Fibroblast of lung (primary cell): ENCODE measurements at regions not wholly inside any gene's neighbourhood (a gene's known extent, or its start where the extent isn't known, plus 50 kb on each side); places are given as distances from the start of the nearest gene placed in this dataset.
A peak's percentile ranks its signal among the peaks of the same experiment; 100 is the strongest.

ENCODE experiments used
- DNase-seq, 2 donors: peaks; one replicate each; pipeline versions ENCODE4 v3.0.0 to v3.0.0-alpha.2; 2010; ENCODE audit warnings: low read depth in 2 of 2
- H2AFZ ChIP-seq: 2 replicates; pipeline ENCODE4 v1.5.1; 2012; ENCODE audit warnings: low read length, control low read depth, inconsistent platforms
- H3K27ac ChIP-seq: 2 replicates; pipeline ENCODE4 v1.5.1; 2011; ENCODE audit warnings: low read length, control low read depth; ENCODE audit not compliant: insufficient read depth
- H3K27me3 ChIP-seq: 2 replicates; pipeline ENCODE4 v1.5.1; 2011; ENCODE audit warnings: mild to moderate bottlenecking, low read length; ENCODE audit not compliant: control insufficient read depth, insufficient read depth
- H3K36me3 ChIP-seq: 2 replicates; pipeline ENCODE4 v1.5.1; 2011; ENCODE audit warnings: low read length; ENCODE audit not compliant: control insufficient read depth, insufficient read depth
- H3K4me1 ChIP-seq: 2 replicates; pipeline ENCODE4 v1.5.1; 2011; ENCODE audit warnings: low read length; ENCODE audit not compliant: control insufficient read depth, insufficient read depth; ENCODE audit errors: extremely low read depth
- H3K4me2 ChIP-seq: 2 replicates; pipeline ENCODE4 v1.5.1; 2011; ENCODE audit warnings: low read length, control low read depth; ENCODE audit not compliant: insufficient read depth; ENCODE audit errors: extremely low read depth
- H3K4me3 ChIP-seq, 4 experiments: fragments of 200-600 bp in 1 of 4; sonication (generic) in 1 of 4; replicated peaks in 1 of 4; 2 replicates each; pipeline ENCODE4 v1.5.1; 2011 to 2016; ENCODE audit warnings: low read length in 4 of 4, low read depth in 3 of 4, mild to moderate bottlenecking in 3 of 4, control low read depth in 2 of 4, inconsistent platforms in 1 of 4, mixed read lengths in 1 of 4; ENCODE audit not compliant: insufficient read depth in 1 of 4; ENCODE audit errors: control extremely low read depth in 1 of 4
- H3K79me2 ChIP-seq: 2 replicates; pipeline ENCODE4 v1.5.1; 2012; ENCODE audit warnings: mild to moderate bottlenecking, low read length, inconsistent platforms; ENCODE audit not compliant: control insufficient read depth, insufficient read depth
- H3K9ac ChIP-seq: 2 replicates; pipeline ENCODE4 v1.5.1; 2011; ENCODE audit warnings: mild to moderate bottlenecking, low read length, control low read depth; ENCODE audit not compliant: insufficient read depth
- H3K9me3 ChIP-seq: 2 replicates; pipeline ENCODE4 v1.5.1; 2012; ENCODE audit warnings: low read depth, low read length; ENCODE audit not compliant: control insufficient read depth, insufficient read depth
- H4K20me1 ChIP-seq: 2 replicates; pipeline ENCODE4 v1.5.1; 2011; ENCODE audit warnings: low read length; ENCODE audit not compliant: control insufficient read depth, insufficient read depth; ENCODE audit errors: extremely low read depth
- EZH2 ChIP-seq: IDR thresholded peaks from 2 replicates; pipeline ENCODE4 v1.5.1; 2012; ENCODE audit warnings: low read length, control low read depth, mild to moderate bottlenecking; ENCODE audit errors: missing control alignments
- TF ChIP-seq, protein P1 (sequence below), 2 donors: IDR thresholded peaks in 1 of 2; conservative IDR thresholded peaks in 1 of 2; 1 replicate in 1 of 2; 2 replicates in 1 of 2; pipeline ENCODE4 v1.5.1; 2011 to 2012; ENCODE audit warnings: low read length in 2 of 2, control low read depth in 1 of 2, inconsistent platforms in 1 of 2, low read depth in 1 of 2, mild to moderate bottlenecking in 1 of 2

DNA sequence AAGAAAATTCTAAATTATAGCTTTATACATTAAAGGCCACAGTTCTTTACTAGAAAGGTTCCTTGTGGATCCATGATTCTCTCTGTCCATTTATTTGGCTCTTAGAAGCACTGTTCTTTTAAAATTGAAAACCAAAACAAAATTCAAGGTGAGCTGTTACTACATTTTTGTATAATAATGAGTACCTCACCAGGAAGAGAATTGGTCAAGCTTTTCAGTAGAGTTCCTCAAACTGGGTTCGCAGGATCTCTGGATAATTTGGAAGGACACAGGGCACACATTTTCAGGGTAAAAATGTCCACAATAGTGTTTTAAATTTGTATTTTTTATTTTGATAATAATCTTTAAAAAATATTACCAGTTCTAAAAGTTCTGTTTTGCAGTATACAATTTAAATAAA, 93.0 kb downstream of the PPP1R3A start:
- no peaks in the 10 kb centered on the region for H3K79me2 ChIP-seq
- no peak overlapping the region for H3K4me2 ChIP-seq
- H3K4me3 ChIP-seq: no peak overlapping the region
- no peak for DNase-seq
- TF ChIP-seq EZH2: no peak
- TF ChIP-seq, protein P1, sequence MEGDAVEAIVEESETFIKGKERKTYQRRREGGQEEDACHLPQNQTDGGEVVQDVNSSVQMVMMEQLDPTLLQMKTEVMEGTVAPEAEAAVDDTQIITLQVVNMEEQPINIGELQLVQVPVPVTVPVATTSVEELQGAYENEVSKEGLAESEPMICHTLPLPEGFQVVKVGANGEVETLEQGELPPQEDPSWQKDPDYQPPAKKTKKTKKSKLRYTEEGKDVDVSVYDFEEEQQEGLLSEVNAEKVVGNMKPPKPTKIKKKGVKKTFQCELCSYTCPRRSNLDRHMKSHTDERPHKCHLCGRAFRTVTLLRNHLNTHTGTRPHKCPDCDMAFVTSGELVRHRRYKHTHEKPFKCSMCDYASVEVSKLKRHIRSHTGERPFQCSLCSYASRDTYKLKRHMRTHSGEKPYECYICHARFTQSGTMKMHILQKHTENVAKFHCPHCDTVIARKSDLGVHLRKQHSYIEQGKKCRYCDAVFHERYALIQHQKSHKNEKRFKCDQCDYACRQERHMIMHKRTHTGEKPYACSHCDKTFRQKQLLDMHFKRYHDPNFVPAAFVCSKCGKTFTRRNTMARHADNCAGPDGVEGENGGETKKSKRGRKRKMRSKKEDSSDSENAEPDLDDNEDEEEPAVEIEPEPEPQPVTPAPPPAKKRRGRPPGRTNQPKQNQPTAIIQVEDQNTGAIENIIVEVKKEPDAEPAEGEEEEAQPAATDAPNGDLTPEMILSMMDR (conservative IDR thresholded peaks at IDR 0.05 in 1 of 2, IDR thresholded peaks at IDR 0.05 in 1 of 2; ENCODE audit: low read depth in 1 of 2, low read length in 2 of 2): no peak
- H2AFZ ChIP-seq: no peak overlapping the region
- no peaks in the 10 kb centered on the region for H3K9me3 ChIP-seq
- H3K27me3 ChIP-seq: no peaks in the 10 kb centered on the region
- no peaks in the 10 kb centered on the region for H4K20me1 ChIP-seq
- no peaks in the 10 kb centered on the region for H3K4me1 ChIP-seq
- no peaks in the 10 kb centered on the region for H3K36me3 ChIP-seq
- no peak overlapping the region for H3K27ac ChIP-seq
- no peak overlapping the region for H3K9ac ChIP-seq

DNA sequence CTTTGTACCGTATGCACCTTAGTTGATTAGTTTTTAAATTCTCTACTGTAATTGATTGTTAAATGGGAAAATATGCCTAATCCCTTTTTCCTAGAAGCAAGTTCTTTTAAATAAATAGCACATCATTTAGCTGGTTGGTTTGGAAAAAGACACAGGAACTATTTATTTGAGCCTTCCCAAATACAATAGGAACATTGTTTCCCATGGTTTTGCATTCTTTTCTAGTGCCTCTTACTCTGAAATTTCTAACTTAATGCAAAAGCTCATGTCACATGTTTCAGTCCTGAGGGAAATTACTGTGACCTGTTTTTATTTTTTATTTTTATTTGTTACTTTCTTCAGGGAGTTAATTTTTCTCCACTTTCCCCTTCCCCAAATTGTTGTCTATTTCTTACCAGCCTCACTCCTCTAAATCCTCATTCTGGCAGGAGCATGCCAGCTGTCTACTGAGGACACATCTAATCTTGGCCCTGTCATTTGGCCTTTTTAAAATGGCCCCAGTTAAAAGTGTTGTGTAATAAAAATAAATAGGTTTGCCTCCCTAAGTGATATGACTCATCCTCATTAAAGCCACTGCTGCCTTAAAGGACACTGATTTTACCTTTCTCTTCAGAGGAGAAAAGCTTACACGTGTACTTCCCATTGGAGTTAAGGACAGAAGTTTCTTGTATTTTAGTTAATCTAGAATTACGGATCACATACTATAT, 94.5 kb downstream of the PPP1R3A start:
- H3K36me3 ChIP-seq: no peaks in the 10 kb centered on the region
- no peak overlapping the region for H3K27ac ChIP-seq
- TF ChIP-seq EZH2: no peak
- TF ChIP-seq, protein P1 (conservative IDR thresholded peaks at IDR 0.05 in 1 of 2, IDR thresholded peaks at IDR 0.05 in 1 of 2; ENCODE audit: low read depth in 1 of 2, low read length in 2 of 2): no peak
- no peak overlapping the region for H3K4me3 ChIP-seq
- no peaks in the 10 kb centered on the region for H4K20me1 ChIP-seq
- no peaks in the 10 kb centered on the region for H3K9me3 ChIP-seq
- H3K9ac ChIP-seq: no peak overlapping the region
- H2AFZ ChIP-seq: no peak overlapping the region
- no peaks in the 10 kb centered on the region for H3K27me3 ChIP-seq
- DNase-seq: peak in 1 of 2 donors; percentile 12
- no peak overlapping the region for H3K4me2 ChIP-seq
- no peaks in the 10 kb centered on the region for H3K4me1 ChIP-seq
- H3K79me2 ChIP-seq: no peaks in the 10 kb centered on the region

DNA sequence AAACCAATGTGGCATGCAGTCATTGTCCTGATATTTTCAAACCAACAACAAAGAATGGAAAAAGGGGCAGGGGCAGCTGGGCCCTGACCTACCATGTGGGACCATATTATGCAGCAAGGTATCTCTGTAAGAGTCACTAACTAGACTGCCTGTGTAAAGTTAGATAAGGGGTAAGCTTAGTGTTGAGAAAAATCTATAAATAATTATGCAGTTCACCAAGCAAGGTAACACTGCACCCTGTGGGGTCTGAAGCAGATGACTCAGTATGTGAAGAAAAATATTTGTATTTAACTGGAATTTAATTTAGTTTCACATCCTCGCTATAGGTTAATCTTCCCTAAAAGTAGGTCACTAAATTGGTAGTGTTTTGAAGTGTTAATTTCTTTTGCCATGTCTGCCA, 99.3 kb downstream of the PPP1R3A start:
- Histone ChIP-seq H4K20me1 (no peaks in the 10 kb centered on the region), H2AFZ (no peak overlapping the region), H3K4me2 (no peak overlapping the region), H3K4me3 (no peak overlapping the region), H3K9ac (no peak overlapping the region), H3K27me3 (no peaks in the 10 kb centered on the region), H3K9me3 (no peaks in the 10 kb centered on the region), H3K79me2 (no peaks in the 10 kb centered on the region), H3K4me1 (no peaks in the 10 kb centered on the region), H3K27ac (no peak overlapping the region), H3K36me3 (no peaks in the 10 kb centered on the region)
- peak in 1 of 2 donors; percentile 23 for DNase-seq
- TF ChIP-seq EZH2: no peak
- TF ChIP-seq, protein P1 (conservative IDR thresholded peaks at IDR 0.05 in 1 of 2, IDR thresholded peaks at IDR 0.05 in 1 of 2; ENCODE audit: low read depth in 1 of 2, low read length in 2 of 2): no peak
